HCT116 (cell line): ENCODE measurements at regions not wholly inside any gene's neighbourhood (a gene's known extent, or its start where the extent isn't known, plus 50 kb on each side); places are given as distances from the start of the nearest gene placed in this dataset.

ENCODE experiments used
- ATAC-seq: fragments of 200-7000 bp; cut with Tn5 transposase; 2 replicates; pipeline ENCODE4 v1.9.1; 2020; ENCODE audit warnings: mild to moderate bottlenecking, moderate library complexity
- BruUV-seq: library from RNA; stranded (reverse); fragments of 400-500 nt; replicated peaks from 2 replicates; lab custom pipeline; 2021; lab: Mats Ljungman, UMichigan
- CTCF ChIA-PET: fragments of 300-600 bp; sonication (Branson Sonifier 250); formaldehyde crosslinking; loops from one replicate; lab custom pipeline; 2021; ENCODE audit warnings: antibody characterized with exemption; lab: Charles Lee
- POLR2A ChIA-PET: fragments of 300-600, 350-600 bp; sonication (Branson Sonifier 250); formaldehyde crosslinking; loops from one replicate; lab custom pipeline; 2021; ENCODE audit warnings: antibody characterized with exemption; lab: Charles Lee
- RAD21 ChIA-PET, 2 experiments: fragments of 300-600 bp; sonication (Branson Sonifier 250); formaldehyde crosslinking; loops; one replicate each; lab custom pipeline; 2023; ENCODE audit warnings: low total read pairs in 2 of 2; ENCODE audit not compliant: uncharacterized antibody in 2 of 2, unreplicated experiment in 2 of 2, low non-redundant PET in 1 of 2; lab: Charles Lee
- DNase-seq: peaks from one replicate; pipeline ENCODE4 v3.0.0-alpha.2; 2010; ENCODE audit warnings: low read depth, low spot score
- H2AFZ ChIP-seq: fragments of 200-600 bp; shearing (Covaris generic), sonication (generic); 2 replicates; pipeline ENCODE4 v1.6.1; 2017; ENCODE audit warnings: low read depth, mixed run types, mixed read lengths, antibody characterized with exemption, low read length; ENCODE audit not compliant: poor library complexity, severe bottlenecking
- H3K27ac ChIP-seq: 2 replicates; pipeline ENCODE4 v1.5.1; 2012; ENCODE audit warnings: low read depth, low read length
- H3K27me3 ChIP-seq: fragments of 200-600 bp; sonication (generic); 2 replicates; pipeline ENCODE4 v1.6.1; 2016; ENCODE audit warnings: mixed run types, low read length, mixed read lengths; ENCODE audit not compliant: insufficient read depth
- H3K36me3 ChIP-seq, 2 experiments: fragments of 200-500 bp in 1 of 2; fragments of 200-600 bp in 1 of 2; sonication (Bioruptor generic) in 1 of 2; sonication (generic) in 1 of 2; 2 replicates each; pipeline versions ENCODE4 v1.5.1 to v1.6.1; 2014 to 2016; ENCODE audit warnings: low read length in 2 of 2, inconsistent platforms in 1 of 2, mixed read lengths in 1 of 2, mixed run types in 1 of 2; ENCODE audit not compliant: insufficient read depth in 2 of 2, control insufficient read depth in 1 of 2
- H3K4me1 ChIP-seq, 2 experiments: fragments of 200-600 bp in 1 of 2; sonication (generic) in 1 of 2; 2 replicates each; pipeline versions ENCODE4 v1.5.1 to v1.6.1; 2012 to 2017; ENCODE audit warnings: low read length in 2 of 2, inconsistent platforms in 1 of 2, mild to moderate bottlenecking in 1 of 2, mixed read lengths in 1 of 2, mixed run types in 1 of 2, moderate library complexity in 1 of 2; ENCODE audit not compliant: insufficient read depth in 2 of 2, control insufficient read depth in 1 of 2
- H3K4me2 ChIP-seq: fragments of 200-600 bp; sonication (generic); 2 replicates; pipeline ENCODE4 v1.6.1; 2017; ENCODE audit warnings: mixed run types, low read length, mixed read lengths
- H3K4me3 ChIP-seq, 2 experiments: fragments of 200-600 bp in 1 of 2; sonication (generic) in 1 of 2; replicated peaks in 1 of 2; 2 replicates each; pipeline ENCODE4 v1.5.1; 2011 to 2016; ENCODE audit warnings: low read length in 2 of 2, control low read depth in 1 of 2, low read depth in 1 of 2, mild to moderate bottlenecking in 1 of 2, mixed read lengths in 1 of 2, mixed run types in 1 of 2
- H3K79me2 ChIP-seq: fragments of 200-600 bp; sonication (generic); 2 replicates; pipeline ENCODE4 v1.6.1; 2017; ENCODE audit warnings: mild to moderate bottlenecking, mixed run types, low read length, moderate library complexity, mixed read lengths; ENCODE audit not compliant: insufficient read depth
- H3K9ac ChIP-seq: fragments of 200-600 bp; sonication (generic); 2 replicates; pipeline ENCODE4 v1.6.1; 2016; ENCODE audit warnings: low read length, mixed read lengths
- H3K9me2 ChIP-seq: fragments of 200-600 bp; sonication (generic), shearing (Covaris generic); 2 replicates; pipeline ENCODE4 v1.6.1; 2017; ENCODE audit warnings: mixed run types, mild to moderate bottlenecking, moderate library complexity; ENCODE audit not compliant: insufficient read depth
- H3K9me3 ChIP-seq, 2 experiments: fragments of 200-500 bp in 1 of 2; fragments of 200-600 bp in 1 of 2; sonication (Bioruptor generic) in 1 of 2; sonication (generic) in 1 of 2; 2 replicates each; pipeline ENCODE4 v1.6.1; 2014 to 2017; ENCODE audit warnings: low read length in 2 of 2, mixed read lengths in 2 of 2, inconsistent platforms in 1 of 2, low read depth in 1 of 2, mild to moderate bottlenecking in 1 of 2, mixed run types in 1 of 2, moderate library complexity in 1 of 2; ENCODE audit not compliant: control insufficient read depth in 1 of 2, insufficient read depth in 1 of 2
- H4K20me1 ChIP-seq: fragments of 200-600 bp; sonication (generic), shearing (Covaris generic); 2 replicates; pipeline ENCODE4 v1.6.1; 2017; ENCODE audit warnings: mixed run types, mild to moderate bottlenecking, moderate library complexity; ENCODE audit not compliant: insufficient read depth
- CBX3 ChIP-seq: IDR thresholded peaks from 2 replicates; pipeline ENCODE4 v1.6.1; 2012; ENCODE audit warnings: low read depth
- CEBPB ChIP-seq: IDR thresholded peaks from 2 replicates; pipeline ENCODE4 v1.6.1; 2012; ENCODE audit warnings: low read depth
- EGR1 ChIP-seq: IDR thresholded peaks from 2 replicates; pipeline ENCODE4 v1.6.1; 2012; ENCODE audit warnings: low read depth
- ELF1 ChIP-seq: IDR thresholded peaks from 2 replicates; pipeline ENCODE4 v1.6.1; 2012; ENCODE audit warnings: low read depth, borderline replicate concordance
- FOSL1 ChIP-seq: IDR thresholded peaks from 2 replicates; pipeline ENCODE4 v1.6.1; 2012; ENCODE audit warnings: low read depth
- JUND ChIP-seq: IDR thresholded peaks from 2 replicates; pipeline ENCODE4 v1.6.1; 2012
- POLR2A ChIP-seq: IDR thresholded peaks from 2 replicates; pipeline ENCODE4 v1.7.0; 2011; ENCODE audit warnings: borderline replicate concordance; ENCODE audit not compliant: insufficient read depth, insufficient read length; ENCODE audit errors: extremely low read depth
- RAD21 ChIP-seq: IDR thresholded peaks from 2 replicates; pipeline ENCODE4 v1.6.1; 2012; ENCODE audit warnings: low read depth, mild to moderate bottlenecking
- SRF ChIP-seq: IDR thresholded peaks from 2 replicates; pipeline ENCODE4 v1.6.1; 2012; ENCODE audit warnings: low read depth
- intact Hi-C: fragments of 100-400 bp; cut with micrococcal nuclease; formaldehyde crosslinking; loops from 2 replicates; pipeline ENCODE4 v1.10.0; 2022
- TF ChIP-seq, protein P1 (sequence below): IDR thresholded peaks from 2 replicates; pipeline ENCODE4 v1.6.1; 2011; ENCODE audit warnings: mild to moderate bottlenecking, low read length, moderate library complexity; ENCODE audit not compliant: insufficient replicate concordance; ENCODE audit errors: extremely low read depth
- TF ChIP-seq, protein P2 (sequence below): IDR thresholded peaks from 2 replicates; pipeline ENCODE4 v1.6.1; 2012
- TF ChIP-seq, protein P3 (sequence below), 3 experiments: fragments of 200-600 bp in 1 of 3; sonication (generic) in 1 of 3; IDR thresholded peaks in 2 of 3; conservative IDR thresholded peaks in 1 of 3; 2 replicates each; pipeline ENCODE4 v1.5.1; 2012 to 2017; ENCODE audit warnings: low read depth in 2 of 3, low read length in 2 of 3, antibody characterized with exemption in 1 of 3, borderline replicate concordance in 1 of 3, control low read depth in 1 of 3, mild to moderate bottlenecking in 1 of 3, mixed read lengths in 1 of 3, mixed run types in 1 of 3, moderate library complexity in 1 of 3; ENCODE audit not compliant: insufficient read depth in 1 of 3
- TF ChIP-seq, protein P4 (sequence below): IDR thresholded peaks from 2 replicates; pipeline ENCODE4 v1.6.1; 2012

DNA sequence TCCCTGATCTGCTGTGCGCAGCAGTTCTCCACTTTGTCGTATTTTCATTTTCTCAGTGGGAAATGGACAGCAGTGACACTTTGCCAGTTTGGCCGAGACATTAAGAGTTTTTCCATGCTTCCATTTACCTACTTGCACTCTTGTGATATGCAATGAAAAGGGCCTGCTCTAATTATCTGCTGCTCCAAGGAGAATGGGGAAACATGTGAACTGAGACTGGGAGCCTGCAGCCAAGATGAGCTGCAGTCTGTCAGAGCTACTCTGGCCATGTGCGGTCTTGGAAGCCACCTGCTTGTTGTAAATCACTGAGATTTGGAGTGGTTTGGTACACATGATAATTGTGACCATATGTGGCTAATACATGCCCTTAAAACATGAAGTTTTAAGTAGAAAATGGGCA lies 586.6 kb upstream of the POT1 start (continued):
- TF ChIP-seq, protein P1, sequence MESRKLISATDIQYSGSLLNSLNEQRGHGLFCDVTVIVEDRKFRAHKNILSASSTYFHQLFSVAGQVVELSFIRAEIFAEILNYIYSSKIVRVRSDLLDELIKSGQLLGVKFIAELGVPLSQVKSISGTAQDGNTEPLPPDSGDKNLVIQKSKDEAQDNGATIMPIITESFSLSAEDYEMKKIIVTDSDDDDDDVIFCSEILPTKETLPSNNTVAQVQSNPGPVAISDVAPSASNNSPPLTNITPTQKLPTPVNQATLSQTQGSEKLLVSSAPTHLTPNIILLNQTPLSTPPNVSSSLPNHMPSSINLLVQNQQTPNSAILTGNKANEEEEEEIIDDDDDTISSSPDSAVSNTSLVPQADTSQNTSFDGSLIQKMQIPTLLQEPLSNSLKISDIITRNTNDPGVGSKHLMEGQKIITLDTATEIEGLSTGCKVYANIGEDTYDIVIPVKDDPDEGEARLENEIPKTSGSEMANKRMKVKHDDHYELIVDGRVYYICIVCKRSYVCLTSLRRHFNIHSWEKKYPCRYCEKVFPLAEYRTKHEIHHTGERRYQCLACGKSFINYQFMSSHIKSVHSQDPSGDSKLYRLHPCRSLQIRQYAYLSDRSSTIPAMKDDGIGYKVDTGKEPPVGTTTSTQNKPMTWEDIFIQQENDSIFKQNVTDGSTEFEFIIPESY: no peak
- TF ChIP-seq, protein P2, sequence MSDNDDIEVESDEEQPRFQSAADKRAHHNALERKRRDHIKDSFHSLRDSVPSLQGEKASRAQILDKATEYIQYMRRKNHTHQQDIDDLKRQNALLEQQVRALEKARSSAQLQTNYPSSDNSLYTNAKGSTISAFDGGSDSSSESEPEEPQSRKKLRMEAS: no peak
- no peak for TF ChIP-seq CBX3
- TF ChIP-seq ELF1: no peak
- no peak for TF ChIP-seq POLR2A

DNA sequence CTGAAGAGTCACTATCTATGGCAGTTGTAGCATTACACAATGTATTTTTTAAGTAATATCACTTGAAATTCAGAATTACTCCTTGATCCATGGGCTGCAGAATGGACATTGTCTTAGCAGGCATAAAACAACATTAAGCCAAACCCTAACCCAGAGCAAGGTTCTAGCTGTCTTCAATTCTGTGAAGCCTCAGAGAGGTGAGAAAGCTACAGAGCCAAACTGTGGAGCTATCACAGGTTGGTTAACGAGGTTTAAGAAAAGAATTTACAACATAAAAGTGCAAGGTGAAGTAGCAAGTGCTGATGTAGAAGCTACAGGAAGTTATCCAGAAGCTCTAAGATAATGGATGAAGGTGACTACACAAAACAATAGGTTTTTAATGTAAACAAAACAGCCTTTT lies 582.7 kb upstream of the POT1 start:
- Histone ChIP-seq H3K4me1 (no peaks in the 10 kb centered on the region), H3K9ac (no peak overlapping the region), H4K20me1 (no peaks in the 10 kb centered on the region), H3K9me2 (no peaks in the 10 kb centered on the region), H3K9me3 (no peaks in the 10 kb centered on the region), H3K4me2 (no peak overlapping the region), H3K27me3 (no peaks in the 10 kb centered on the region), H3K36me3 (no peaks in the 10 kb centered on the region), H3K27ac (no peak overlapping the region)
- RAD21 ChIA-PET: no interaction called here
- CTCF ChIA-PET: no interaction called here
- BruUV-seq: no TSS peak
- intact Hi-C loops: no loop called here
- ATAC-seq: no peak
- no peak for TF ChIP-seq SRF
- TF ChIP-seq JUND: no peak
- TF ChIP-seq, protein P3, sequence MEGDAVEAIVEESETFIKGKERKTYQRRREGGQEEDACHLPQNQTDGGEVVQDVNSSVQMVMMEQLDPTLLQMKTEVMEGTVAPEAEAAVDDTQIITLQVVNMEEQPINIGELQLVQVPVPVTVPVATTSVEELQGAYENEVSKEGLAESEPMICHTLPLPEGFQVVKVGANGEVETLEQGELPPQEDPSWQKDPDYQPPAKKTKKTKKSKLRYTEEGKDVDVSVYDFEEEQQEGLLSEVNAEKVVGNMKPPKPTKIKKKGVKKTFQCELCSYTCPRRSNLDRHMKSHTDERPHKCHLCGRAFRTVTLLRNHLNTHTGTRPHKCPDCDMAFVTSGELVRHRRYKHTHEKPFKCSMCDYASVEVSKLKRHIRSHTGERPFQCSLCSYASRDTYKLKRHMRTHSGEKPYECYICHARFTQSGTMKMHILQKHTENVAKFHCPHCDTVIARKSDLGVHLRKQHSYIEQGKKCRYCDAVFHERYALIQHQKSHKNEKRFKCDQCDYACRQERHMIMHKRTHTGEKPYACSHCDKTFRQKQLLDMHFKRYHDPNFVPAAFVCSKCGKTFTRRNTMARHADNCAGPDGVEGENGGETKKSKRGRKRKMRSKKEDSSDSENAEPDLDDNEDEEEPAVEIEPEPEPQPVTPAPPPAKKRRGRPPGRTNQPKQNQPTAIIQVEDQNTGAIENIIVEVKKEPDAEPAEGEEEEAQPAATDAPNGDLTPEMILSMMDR (IDR thresholded peaks at IDR 0.05 in 2 of 3, conservative IDR thresholded peaks at IDR 0.05 in 1 of 3; ENCODE audit: borderline replicate concordance in 1 of 3, insufficient read depth in 1 of 3, low read depth in 2 of 3, low read length in 2 of 3): no peak
- no peak for TF ChIP-seq FOSL1
- no peak for TF ChIP-seq CEBPB
- TF ChIP-seq, protein P4, sequence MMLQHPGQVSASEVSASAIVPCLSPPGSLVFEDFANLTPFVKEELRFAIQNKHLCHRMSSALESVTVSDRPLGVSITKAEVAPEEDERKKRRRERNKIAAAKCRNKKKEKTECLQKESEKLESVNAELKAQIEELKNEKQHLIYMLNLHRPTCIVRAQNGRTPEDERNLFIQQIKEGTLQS: no peak
- TF ChIP-seq EGR1: no peak
- TF ChIP-seq POLR2A: no peak
- TF ChIP-seq, protein P1: no peak
- TF ChIP-seq RAD21: no peak
- TF ChIP-seq, all 23 proteins: peak for 0
- Histone ChIP-seq H3K79me2 (no peaks in the 10 kb centered on the region), H3K4me3 (no peak overlapping the region), H2AFZ (no peak overlapping the region)
- POLR2A ChIA-PET: no interaction called here
- DNase-seq: no peak
